GOT3 (cell line): ENCODE measurements at regions not wholly inside any gene's neighbourhood (a gene's known extent, or its start where the extent isn't known, plus 50 kb on each side); places are given as distances from the start of the nearest gene placed in this dataset.

Source experiments
- DNase-seq: peaks from one replicate; lab custom pipeline; 2025; ENCODE audit warnings: mixed read lengths; lab: John Stamatoyannopoulos, UW

- no peak for DNase-seq
Measured at GRCh38 chr10:121098751-121099150, 247.6 kb downstream of the WDR11 start.

DNA sequence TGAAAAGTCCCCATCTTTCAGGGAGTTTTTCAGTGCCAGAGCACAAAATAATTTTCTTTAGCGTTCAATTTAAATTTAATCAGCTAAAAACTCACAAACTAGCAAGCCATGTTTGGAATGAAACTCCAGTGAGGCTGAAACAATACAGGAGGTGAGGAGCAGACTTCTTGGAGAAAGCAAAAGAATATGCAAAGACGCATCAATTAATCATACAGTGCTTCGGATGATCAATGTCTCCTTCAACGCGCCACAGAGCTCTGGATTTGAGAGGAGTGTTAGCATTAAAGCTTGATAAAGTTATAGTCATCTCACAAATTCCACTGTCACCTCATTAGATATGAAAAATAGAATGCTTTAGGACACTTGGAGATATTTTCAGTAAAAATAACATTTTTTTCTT lies 248.0 kb downstream of the WDR11 start:
- DNase-seq, result no peak

DNA sequence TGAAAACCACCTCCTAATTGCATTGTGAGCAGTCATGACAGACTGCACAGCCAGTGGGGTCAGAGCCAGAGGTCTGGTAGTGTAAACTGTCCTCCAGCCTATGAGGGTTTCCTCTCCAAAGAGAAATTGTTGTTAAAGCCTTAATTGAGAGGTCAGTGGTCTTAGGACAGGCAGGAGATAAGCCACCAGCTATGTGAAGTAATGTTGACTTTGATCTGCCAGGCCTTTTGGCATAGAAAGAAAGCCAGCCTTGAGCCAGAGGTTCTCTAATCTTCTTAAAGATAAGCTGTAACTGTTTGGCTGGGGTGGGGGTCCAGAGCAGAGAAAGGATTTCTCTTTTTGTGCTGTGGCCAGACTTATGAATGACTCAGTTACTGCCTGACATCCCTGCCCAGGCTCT lies 248.4 kb downstream of the WDR11 start:
- DNase-seq, result no peak

GRCh38 chr10:121101561-121101960 lies 250.4 kb downstream of the WDR11 start:
- DNase-seq, result no peak

DNA sequence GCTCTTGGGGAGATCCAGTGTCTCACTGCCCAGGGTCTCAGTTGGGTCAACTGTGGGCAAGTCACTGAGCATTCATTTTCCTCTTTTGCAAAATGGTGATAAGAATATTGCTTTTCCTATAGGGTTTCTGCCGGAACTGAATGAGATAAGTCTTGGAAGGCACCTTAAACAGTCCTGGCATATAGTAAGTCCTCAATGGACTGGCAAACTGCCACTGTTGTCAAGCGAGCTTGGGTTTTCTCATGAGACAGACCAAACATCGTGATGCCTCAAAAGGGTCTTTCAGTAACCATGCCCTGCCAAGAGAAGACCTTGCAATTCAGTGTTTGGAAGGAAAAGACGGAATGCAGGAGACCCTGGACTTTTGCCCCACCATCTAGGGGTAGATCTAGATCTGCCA lies 251.5 kb downstream of the WDR11 start:
- no peak for DNase-seq

- no peak for DNase-seq
Measured at GRCh38 chr10:121104476-121105111, 253.4 kb downstream of the WDR11 start.

DNA sequence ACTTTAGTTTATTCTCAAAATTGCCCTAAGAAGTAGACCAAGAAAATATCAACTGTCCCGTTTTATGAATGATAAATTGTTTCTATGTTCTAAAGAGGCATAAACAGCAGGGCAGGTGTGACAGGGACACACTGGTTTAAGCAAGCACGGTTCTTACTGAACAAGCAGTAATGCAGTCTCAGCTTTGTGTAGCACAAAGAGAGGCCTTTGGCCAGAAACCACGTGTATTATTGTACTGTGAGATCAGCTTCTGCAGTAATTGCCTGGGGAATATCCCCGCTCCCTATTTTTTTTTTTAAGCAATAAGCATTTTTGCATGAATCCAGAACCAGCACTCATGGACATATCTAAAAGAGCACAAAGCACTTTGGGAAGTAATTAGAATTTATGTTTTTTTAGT lies 255.4 kb downstream of the WDR11 start:
- no peak for DNase-seq

GRCh38 chr10:121108051-121108450 lies 256.9 kb downstream of the WDR11 start:
- no peak for DNase-seq

DNA sequence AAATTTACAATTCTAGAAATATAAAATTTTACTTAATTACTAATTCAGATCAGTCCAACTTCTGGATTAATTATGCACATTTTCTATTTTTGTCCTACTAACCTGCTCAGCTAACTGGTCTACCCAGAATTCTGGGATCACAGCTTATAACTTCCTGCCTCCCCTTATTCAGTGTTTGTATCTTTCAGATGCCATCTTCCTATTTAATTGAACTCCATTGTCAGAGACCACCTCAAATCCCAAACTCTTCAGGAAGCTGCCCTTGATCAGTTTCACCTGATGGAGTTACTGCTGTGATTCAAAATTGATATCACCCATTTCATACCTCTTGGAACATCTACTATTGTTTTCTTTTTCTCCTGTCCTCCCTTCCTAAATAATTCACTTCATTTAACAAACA lies 259.2 kb downstream of the WDR11 start:
- DNase-seq, result no peak

- no peak for DNase-seq
Measured at GRCh38 chr10:121112136-121112535, 261.0 kb downstream of the WDR11 start.

GRCh38 chr10:121112579-121113384 lies 261.6 kb downstream of the WDR11 start:
- no peak for DNase-seq

- no peak for DNase-seq
Measured at GRCh38 chr10:121113385-121113696, 262.2 kb downstream of the WDR11 start.

GRCh38 chr10:121113911-121114310 lies 262.7 kb downstream of the WDR11 start:
- DNase-seq, result no peak

GRCh38 chr10:121115154-121115553 lies 264.0 kb downstream of the WDR11 start:
- DNase-seq, result no peak

DNA sequence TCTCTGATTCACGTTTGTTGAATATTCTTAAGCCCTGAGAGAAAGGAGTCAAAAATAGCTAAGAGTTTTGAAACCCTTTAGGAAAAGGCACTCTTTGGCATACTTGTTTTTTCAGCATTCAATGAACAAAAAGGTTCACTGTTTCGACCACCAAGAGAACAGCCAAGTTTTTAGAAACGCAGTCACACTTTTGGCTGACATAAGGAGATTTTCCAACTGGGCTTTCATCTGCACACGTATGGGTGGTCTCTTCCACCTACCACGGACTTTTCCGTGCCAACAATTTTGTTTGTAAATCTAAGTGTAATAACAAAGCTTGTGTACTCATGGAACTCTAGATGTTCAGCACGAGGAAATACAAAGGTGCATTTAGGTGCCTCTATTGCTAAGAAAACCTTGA lies 270.3 kb downstream of the WDR11 start:
- DNase-seq, result no peak

- DNase-seq, result no peak
Measured at GRCh38 chr10:121127151-121127906, 276.2 kb downstream of the WDR11 start.

DNA sequence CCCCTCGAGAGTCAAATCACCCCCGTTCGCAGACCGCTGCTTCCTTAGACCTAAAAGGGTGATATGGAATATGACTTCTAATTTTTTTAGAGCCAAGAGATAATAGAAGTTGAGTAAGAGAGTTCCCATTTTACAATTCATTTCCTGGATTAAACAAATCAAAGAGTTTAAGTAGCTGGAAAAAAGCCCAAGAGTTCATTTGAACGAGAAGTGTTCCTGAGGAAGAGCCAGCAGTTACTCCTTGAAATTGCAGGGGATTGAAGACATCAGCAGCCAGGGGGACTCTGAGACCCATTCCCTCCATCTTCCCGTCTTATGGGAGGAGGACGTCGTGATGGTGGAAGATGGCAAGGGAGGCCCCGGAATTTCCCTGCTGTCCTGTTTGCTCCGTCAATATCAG lies 277.0 kb downstream of the WDR11 start:
- no peak for DNase-seq

DNA sequence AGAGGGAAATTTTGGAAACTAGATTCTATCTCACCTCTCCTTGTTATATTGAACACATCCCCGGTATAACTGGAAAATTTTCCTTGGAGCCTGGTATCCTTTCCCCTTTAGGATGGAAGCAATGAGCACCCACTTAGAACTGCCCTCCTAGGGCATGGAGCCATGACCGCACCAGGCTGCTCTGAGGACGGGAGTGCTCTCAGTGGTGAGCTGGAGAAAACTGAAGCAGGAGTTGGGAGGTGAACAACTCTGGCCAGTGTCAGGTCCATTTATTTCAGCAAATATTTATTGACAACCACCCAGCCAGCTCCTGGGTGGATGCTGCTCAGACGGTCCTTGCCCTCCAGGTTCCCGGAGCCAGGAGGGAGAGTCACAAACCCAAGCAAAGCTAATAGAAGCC lies 278.1 kb downstream of the WDR11 start:
- DNase-seq, result no peak

DNA sequence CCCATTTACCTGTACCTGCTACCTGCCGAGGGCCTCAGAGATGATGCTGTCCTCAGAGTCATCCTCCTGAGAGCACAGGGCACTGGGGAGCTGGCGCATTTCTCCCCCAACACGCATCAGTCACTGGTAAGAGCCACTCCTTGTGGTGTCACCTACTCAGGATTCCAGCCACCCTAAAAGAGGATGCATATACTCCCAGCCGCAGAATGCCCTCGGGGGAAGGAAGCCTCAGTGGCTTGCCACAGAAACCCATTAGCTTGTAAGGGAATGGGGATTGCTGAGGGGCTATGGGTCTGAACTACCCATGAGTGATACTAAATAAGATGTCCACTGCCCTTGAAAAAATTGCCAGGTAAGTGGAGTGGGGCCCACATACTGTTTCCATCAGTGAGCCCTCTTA lies 279.2 kb downstream of the WDR11 start:
- no peak for DNase-seq

DNA sequence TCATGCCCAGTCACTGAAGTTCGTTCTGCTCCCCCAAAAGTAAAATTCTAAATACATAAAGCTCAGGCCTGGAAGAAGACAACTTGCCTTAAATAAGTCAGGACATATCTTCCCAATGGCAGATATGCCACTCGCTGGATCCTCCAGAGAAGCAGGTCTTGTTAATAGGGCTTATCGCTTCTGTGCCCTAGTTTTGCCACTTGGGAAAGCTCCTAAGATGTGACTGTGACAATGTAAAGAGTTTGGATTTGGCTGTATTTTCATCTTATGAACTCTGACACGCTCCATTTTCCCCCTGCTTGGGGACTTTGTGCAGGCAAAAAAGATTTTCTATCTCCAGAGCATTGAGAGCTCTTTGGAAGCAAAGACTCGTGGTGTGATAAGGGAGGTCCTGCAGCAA lies 279.9 kb downstream of the WDR11 start:
- no peak for DNase-seq

GRCh38 chr10:121131426-121132265 lies 280.5 kb downstream of the WDR11 start:
- DNase-seq, result no peak

- DNase-seq, result no peak
Measured at GRCh38 chr10:121132273-121132672, 281.1 kb downstream of the WDR11 start.
